GM10266 (cell line): ENCODE measurements at regions not wholly inside any gene's neighbourhood (a gene's known extent, or its start where the extent isn't known, plus 50 kb on each side); places are given as distances from the start of the nearest gene placed in this dataset.

ENCODE experiments used
- DNase-seq: peaks from one replicate; pipeline ENCODE4 v3.0.0; 2012; ENCODE audit errors: extremely low spot score
- TF ChIP-seq, protein P1 (sequence below): IDR thresholded peaks from 2 replicates; pipeline ENCODE4 v1.5.1; 2012; ENCODE audit warnings: mild to moderate bottlenecking, low read depth; ENCODE audit not compliant: control insufficient read depth, insufficient read depth; ENCODE audit errors: missing control alignments

DNA sequence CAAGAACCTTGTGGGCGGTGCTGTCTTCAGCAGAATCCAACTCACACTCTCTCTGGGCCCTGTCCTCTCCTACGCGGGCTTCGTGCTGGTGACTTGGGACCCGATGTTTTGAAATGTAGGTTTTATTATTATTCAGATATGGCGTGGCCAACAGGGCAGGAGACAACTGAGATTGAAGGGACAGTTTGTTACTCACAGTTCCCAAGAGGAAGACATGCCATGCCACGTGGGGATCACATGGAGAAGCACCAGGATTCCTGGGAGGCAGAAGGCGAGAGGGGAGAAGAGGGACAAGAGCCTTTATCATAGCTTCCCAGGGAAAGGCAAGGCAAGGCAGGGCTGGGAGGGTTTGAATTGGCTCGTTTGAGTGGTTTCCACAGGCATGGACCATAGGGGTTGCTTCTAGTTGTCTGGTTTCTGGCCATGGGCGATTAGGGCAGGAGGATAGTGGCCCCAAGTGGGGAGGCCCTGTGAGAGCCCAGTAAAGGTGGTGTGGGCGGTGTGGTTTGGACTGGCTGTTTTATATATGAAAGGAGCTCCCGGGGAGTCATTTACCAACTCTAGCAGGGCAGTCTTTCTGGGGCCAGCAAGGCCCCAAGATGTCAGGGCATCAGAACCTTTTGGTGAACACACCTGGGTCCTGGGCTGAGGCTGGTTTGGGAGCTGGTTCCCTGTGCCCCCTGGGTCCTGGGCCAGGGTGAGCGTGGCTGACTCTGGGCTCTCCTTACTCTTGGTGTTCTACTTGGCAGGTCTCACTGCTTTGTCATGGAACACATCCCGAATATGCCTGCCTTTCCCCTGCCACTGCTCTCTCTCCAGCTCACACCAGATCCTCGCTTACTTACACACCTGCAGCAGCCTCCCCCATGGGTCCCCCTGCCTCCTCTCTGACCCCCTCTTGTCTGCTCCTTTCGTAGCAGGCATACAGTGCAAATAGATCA lies 94.0 kb upstream of the ZNF536 start:
- no peak for DNase-seq
- TF ChIP-seq, protein P1, sequence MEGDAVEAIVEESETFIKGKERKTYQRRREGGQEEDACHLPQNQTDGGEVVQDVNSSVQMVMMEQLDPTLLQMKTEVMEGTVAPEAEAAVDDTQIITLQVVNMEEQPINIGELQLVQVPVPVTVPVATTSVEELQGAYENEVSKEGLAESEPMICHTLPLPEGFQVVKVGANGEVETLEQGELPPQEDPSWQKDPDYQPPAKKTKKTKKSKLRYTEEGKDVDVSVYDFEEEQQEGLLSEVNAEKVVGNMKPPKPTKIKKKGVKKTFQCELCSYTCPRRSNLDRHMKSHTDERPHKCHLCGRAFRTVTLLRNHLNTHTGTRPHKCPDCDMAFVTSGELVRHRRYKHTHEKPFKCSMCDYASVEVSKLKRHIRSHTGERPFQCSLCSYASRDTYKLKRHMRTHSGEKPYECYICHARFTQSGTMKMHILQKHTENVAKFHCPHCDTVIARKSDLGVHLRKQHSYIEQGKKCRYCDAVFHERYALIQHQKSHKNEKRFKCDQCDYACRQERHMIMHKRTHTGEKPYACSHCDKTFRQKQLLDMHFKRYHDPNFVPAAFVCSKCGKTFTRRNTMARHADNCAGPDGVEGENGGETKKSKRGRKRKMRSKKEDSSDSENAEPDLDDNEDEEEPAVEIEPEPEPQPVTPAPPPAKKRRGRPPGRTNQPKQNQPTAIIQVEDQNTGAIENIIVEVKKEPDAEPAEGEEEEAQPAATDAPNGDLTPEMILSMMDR: no peak

DNA sequence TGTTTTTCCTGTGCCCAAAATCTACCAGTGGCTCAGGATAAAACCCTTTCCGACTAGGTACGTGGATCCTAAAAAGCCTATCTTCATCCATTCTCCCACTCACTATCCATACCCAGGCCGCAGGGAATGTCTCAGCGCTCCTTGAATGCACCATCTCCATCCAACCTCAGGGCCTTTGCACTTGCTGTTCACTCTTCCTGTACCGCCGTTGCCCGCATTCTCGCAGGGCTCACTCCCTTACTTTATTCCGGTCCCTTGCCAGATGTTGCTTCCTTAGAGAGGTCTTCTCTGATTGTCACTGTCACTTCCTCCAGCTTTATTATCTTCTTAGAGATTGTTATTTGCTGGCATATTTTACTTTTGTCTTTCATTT lies 93.3 kb upstream of the ZNF536 start:
- DNase-seq: no peak
- TF ChIP-seq, protein P1: no peak

DNA sequence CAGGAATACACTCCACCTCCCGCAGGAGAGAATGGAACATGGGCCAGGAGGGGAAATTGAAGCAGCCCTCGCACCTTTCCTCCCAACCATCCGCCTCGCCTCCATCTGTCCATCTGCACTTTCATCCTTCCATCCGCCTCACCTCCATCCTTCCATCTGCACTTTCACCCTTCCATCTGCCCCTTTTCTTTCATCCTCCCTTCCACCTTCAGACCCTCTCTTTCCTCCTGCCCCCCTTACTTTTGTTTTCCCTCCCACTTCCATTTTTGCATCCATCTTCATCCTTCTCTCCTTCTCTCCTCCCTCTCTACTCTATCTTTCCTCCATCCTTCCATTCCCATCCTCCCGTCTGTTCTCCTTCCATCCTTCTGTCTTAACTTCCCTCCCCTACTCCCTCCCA lies 92.2 kb upstream of the ZNF536 start:
- TF ChIP-seq, protein P1: no peak
- no peak for DNase-seq

DNA sequence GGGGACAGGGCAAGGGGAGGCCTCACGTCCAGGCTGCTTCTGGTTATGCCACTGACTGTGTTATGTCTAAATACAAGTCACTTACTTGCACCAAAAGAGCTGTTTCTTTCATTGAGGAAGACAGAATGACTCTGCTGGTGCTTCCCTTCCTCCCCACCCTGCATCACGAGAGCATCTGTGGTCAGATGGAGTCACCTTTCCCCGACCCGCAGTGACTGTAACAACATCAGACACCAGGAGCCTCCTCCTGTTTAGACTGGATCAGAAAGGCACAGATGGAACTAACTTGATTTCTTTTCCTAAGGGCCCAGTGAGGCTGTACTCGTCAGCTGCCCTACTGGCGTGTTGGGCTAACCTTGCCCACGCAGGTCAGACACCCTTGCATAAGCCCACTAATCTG lies 90.3 kb upstream of the ZNF536 start:
- TF ChIP-seq, protein P1: no peak

DNA sequence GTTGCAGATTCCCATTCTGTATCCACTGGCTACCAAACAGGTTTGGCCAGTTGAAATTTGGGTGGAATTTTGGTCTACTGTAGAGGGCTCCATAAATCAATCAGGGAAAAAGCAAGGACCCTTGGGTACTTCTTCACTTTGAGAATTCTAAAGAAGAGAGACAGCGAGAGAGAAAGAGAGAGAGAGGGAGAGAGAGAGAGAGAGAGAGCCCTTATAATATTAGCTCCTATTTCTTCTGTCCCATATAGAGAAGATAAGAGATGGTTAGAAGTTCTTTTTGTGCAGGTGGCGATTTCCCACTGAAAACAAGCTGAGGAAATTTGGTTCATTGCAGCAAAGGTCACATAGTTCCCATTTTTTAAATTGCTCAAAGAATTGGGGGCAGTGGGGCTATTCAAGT lies 88.6 kb upstream of the ZNF536 start:
- no peak for DNase-seq
- TF ChIP-seq, protein P1: no peak

More for the DNA sequence above, 90.3 kb upstream of the ZNF536 start:
- no peak for DNase-seq

DNA sequence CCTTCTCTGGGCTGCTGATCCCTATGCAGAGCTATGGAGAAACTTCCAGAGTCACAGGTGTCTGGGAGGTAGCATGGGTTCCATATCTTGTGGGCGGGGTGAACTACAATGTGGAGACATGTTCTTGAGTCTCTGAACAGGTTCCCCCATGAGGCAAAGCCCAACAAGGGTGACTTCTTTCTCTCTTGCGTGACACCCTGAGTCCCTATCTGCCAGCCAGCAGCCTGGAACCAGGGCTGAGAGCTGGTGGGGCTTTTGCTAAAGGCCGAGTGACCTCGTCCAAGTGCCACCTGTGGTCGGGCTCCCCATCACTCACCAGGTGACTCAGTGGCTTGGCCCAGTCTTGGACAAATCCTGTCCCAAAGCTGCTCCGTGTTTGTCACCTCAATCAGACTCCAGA lies 88.0 kb upstream of the ZNF536 start:
- no peak for DNase-seq
- TF ChIP-seq, protein P1: no peak

DNA sequence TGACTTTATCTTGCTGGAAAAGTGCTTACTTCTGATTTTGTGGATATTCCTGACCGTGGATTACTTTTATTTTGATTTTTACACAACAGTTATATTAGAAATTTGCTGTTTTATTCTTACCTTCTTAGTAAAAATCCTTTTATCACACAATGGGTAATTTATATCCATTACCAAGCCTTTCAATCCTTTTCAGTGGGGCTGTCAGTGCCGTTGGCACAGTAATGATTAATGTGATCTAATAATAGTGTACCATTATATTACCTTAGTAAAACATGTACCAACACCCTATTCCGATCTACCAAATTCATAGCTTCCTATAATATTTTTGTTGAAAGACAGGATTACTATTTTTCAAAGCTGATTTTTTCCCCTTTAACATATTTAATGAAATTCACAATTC lies 87.3 kb upstream of the ZNF536 start:
- DNase-seq: no peak
- TF ChIP-seq, protein P1: no peak
